Karpas-422 (cell line): ENCODE measurements at regions not wholly inside any gene's neighbourhood (a gene's known extent, or its start where the extent isn't known, plus 50 kb on each side); places are given as distances from the start of the nearest gene placed in this dataset.
"Not testable (repeated sequence)": the region's sequence is repeated elsewhere in the genome, so short reads cannot be mapped to it uniquely, and the experiment has no call there.

Experiments
- DNase-seq: peaks from one replicate; pipeline ENCODE4 v3.0.0-alpha.2; 2015
- H2AFZ ChIP-seq: fragments of 200-600 bp; sonication (generic); 2 replicates; pipeline ENCODE4 v1.6.1; 2014; ENCODE audit warnings: antibody characterized with exemption, low read length, mixed read lengths
- H3K27ac ChIP-seq: fragments of 200-600 bp; sonication (generic); 2 replicates; pipeline ENCODE4 v1.5.1; 2014; ENCODE audit warnings: mild to moderate bottlenecking, low read length, moderate library complexity
- H3K27me3 ChIP-seq: fragments of 200-600 bp; sonication (generic); 2 replicates; pipeline ENCODE4 v1.6.1; 2014; ENCODE audit warnings: low read length, mixed read lengths
- H3K36me3 ChIP-seq: fragments of 200-600 bp; sonication (generic); 2 replicates; pipeline ENCODE4 v1.6.1; 2014; ENCODE audit warnings: low read length, mixed read lengths; ENCODE audit not compliant: insufficient read depth
- H3K4me1 ChIP-seq: fragments of 200-600 bp; sonication (generic); 2 replicates; pipeline ENCODE4 v1.6.1; 2014; ENCODE audit warnings: mild to moderate bottlenecking, low read length, mixed read lengths
- H3K4me2 ChIP-seq: fragments of 200-600 bp; sonication (generic); 2 replicates; pipeline ENCODE4 v1.6.1; 2014; ENCODE audit warnings: low read length, low read depth, mild to moderate bottlenecking; ENCODE audit not compliant: poor library complexity, severe bottlenecking
- H3K4me3 ChIP-seq: fragments of 200-600 bp; sonication (generic); 2 replicates; pipeline ENCODE4 v1.5.1; 2014; ENCODE audit warnings: mild to moderate bottlenecking, antibody characterized with exemption, low read length, mixed read lengths
- H3K79me2 ChIP-seq: fragments of 200-600 bp; sonication (generic); 2 replicates; pipeline ENCODE4 v1.6.1; 2014; ENCODE audit warnings: mild to moderate bottlenecking, low read length, mixed read lengths
- H3K9ac ChIP-seq: fragments of 200-600 bp; sonication (generic); 2 replicates; pipeline ENCODE4 v1.6.0; 2014; ENCODE audit warnings: low read length
- H3K9me2 ChIP-seq: fragments of 200-600 bp; sonication (generic), shearing (Covaris generic); replicated peaks from 2 replicates; pipeline ENCODE4 v1.6.0; 2014; ENCODE audit warnings: mild to moderate bottlenecking, low read length, moderate library complexity; ENCODE audit not compliant: insufficient read depth
- H3K9me3 ChIP-seq: fragments of 300-700, 200-600 bp; sonication (generic); 2 replicates; pipeline ENCODE4 v1.6.1; 2014; ENCODE audit warnings: low read length, mixed read lengths
- H4K20me1 ChIP-seq: fragments of 200-600 bp; sonication (generic); 2 replicates; pipeline ENCODE4 v1.6.1; 2014; ENCODE audit warnings: mild to moderate bottlenecking, antibody characterized with exemption, low read length, low read depth; ENCODE audit not compliant: insufficient read depth

DNA sequence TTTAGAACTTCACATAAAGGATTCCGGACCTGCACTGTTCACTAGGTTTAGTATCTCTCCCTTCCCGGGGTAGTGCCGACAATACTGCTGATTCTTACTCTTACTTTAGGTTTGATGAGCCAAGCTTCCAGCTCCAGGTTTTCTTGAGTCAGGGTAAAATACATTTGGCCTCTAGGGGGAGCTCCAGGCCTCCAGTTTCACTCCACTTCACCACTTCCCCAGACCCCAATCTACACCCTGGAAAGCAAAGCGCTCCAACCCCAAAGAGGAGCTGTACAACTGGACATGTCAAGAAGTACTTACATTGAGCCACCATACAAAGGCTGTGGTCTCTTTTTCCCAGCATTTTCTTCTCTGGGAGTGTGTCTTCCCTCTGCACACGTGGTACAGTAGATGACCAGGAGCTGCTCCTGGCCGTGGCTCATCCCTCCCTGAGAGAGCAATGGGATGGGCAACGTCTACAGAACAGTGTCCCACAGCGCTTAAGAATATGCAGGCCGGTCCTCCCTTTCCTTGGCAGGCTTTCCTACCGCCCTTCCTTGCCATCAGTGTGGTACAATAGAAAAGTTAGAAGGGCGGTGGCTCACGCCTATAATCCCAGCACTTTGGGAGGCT is 93.9 kb upstream of the CCDC80 start:
- no peaks in the 10 kb centered on the region for H3K4me1 ChIP-seq
- no peaks in the 10 kb centered on the region for H3K9me2 ChIP-seq
- H2AFZ ChIP-seq: no peak overlapping the region
- no peaks in the 10 kb centered on the region for H4K20me1 ChIP-seq
- no peak overlapping the region for H3K9ac ChIP-seq
- H3K4me2 ChIP-seq: no peak overlapping the region
- no peaks in the 10 kb centered on the region for H3K9me3 ChIP-seq
- no peak overlapping the region for H3K27ac ChIP-seq
- DNase-seq: peak; percentile 93
- no peaks in the 10 kb centered on the region for H3K79me2 ChIP-seq
- H3K4me3 ChIP-seq: no peak overlapping the region
- no peaks in the 10 kb centered on the region for H3K27me3 ChIP-seq
- H3K36me3 ChIP-seq: no peaks in the 10 kb centered on the region

DNA sequence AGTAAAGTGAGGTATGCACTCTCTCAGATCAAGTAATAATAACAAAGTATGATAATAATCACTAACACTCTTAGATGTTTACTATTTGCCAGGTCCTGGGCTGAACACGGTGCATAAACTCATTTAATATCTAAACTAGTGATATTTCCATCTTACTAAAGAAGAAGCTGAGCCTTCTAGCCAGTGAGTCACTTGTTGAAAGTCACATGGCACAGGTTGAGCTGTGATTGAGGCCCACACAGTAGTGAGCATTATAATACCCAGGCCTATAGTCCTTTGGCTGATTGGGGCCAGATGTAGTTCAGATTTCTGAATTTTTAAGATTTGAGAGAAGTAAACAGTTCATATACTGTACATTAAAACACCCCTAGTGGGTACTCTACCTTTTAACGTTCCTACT is 93.2 kb upstream of the CCDC80 start:
- Histone ChIP-seq H3K27ac (no peak overlapping the region), H3K9me2 (no peaks in the 10 kb centered on the region), H3K9me3 (no peaks in the 10 kb centered on the region), H3K27me3 (no peaks in the 10 kb centered on the region), H3K4me1 (no peaks in the 10 kb centered on the region), H3K79me2 (no peaks in the 10 kb centered on the region), H3K4me3 (no peak overlapping the region), H4K20me1 (no peaks in the 10 kb centered on the region), H2AFZ (no peak overlapping the region), H3K9ac (no peak overlapping the region), H3K4me2 (no peak overlapping the region), H3K36me3 (no peaks in the 10 kb centered on the region)
- DNase-seq: no peak

DNA sequence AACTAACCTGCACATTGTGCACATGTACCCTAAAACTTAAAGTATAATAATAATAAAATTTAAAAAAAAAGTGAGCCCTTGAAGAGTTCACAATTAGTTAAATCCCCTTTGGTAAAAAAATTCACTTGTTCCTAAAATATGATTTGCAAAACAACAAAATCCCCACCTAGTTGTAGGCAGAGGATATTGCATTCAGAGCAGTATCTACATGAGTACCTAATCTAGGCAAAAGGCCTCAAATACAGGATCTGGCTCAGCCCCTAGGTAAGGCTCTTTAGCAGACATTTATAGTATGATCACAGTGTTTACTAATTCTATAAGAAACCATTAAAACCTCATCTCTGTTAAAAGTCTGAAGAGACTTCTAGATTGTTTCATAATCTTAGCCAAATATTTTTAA is 89.3 kb upstream of the CCDC80 start:
- Histone ChIP-seq H2AFZ (no peak overlapping the region), H3K9ac (no peak overlapping the region), H3K4me2 (no peak overlapping the region), H3K36me3 (no peaks in the 10 kb centered on the region), H3K4me3 (no peak overlapping the region), H4K20me1 (no peaks in the 10 kb centered on the region), H3K9me2 (no peaks in the 10 kb centered on the region), H3K9me3 (no peaks in the 10 kb centered on the region), H3K27ac (no peak overlapping the region), H3K79me2 (no peaks in the 10 kb centered on the region), H3K4me1 (no peaks in the 10 kb centered on the region), H3K27me3 (no peaks in the 10 kb centered on the region)
- DNase-seq: no peak

DNA sequence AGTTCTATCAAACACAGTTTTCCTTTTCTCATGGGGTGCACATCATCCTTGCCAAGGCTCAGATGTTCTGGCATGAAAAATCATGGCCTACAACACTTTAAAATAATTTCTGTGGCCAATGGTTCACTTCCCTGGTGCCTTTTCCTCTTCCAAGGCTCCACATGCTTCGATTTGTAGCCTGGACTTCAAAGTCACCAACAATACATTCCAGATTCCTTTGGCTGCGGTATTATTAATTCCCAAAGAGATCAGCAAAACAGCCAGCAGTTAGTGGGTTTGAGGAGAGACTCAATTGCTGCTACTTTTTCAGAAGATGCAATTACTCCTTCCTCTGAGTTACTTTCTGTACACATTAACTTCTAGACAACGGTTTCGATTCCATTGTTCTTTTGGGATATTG is 80.3 kb upstream of the CCDC80 start:
- Histone ChIP-seq H3K4me3 (no peak overlapping the region), H3K9ac (no peak overlapping the region), H3K4me1 (no peaks in the 10 kb centered on the region), H3K9me2 (no peaks in the 10 kb centered on the region), H2AFZ (no peak overlapping the region), H3K36me3 (no peaks in the 10 kb centered on the region), H3K4me2 (no peak overlapping the region), H4K20me1 (no peaks in the 10 kb centered on the region), H3K27me3 (no peaks in the 10 kb centered on the region), H3K27ac (no peak overlapping the region), H3K79me2 (no peaks in the 10 kb centered on the region), H3K9me3 (no peaks in the 10 kb centered on the region)
- DNase-seq: no peak

DNA sequence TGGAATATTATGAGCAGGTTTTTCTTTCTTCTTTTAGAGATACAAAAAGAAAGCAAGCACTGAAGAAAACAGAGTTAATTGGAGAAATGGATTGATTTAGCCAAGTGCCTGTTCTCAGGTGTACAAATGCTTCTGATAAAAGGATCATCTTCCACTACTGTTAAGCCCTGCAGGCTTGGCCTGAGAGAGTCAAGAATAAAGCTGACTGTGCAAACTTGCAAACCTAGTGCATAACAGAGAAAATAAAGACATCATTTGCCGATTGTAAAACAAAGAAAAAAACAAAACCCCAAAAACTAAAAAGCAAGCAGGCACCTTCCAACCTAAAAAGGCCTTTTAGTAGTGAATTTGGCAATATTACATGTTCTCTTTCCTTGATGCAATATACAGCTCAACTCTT is 78.0 kb upstream of the CCDC80 start:
- H2AFZ ChIP-seq: no peak overlapping the region
- H3K27ac ChIP-seq: no peak overlapping the region
- no peaks in the 10 kb centered on the region for H3K9me2 ChIP-seq
- H3K4me3 ChIP-seq: no peak overlapping the region
- no peaks in the 10 kb centered on the region for H3K4me1 ChIP-seq
- H3K27me3 ChIP-seq: no peaks in the 10 kb centered on the region
- DNase-seq: no peak
- no peaks in the 10 kb centered on the region for H3K36me3 ChIP-seq
- H3K9me3 ChIP-seq: no peaks in the 10 kb centered on the region
- H3K4me2 ChIP-seq: no peak overlapping the region
- no peak overlapping the region for H3K9ac ChIP-seq
- no peaks in the 10 kb centered on the region for H3K79me2 ChIP-seq
- no peaks in the 10 kb centered on the region for H4K20me1 ChIP-seq

DNA sequence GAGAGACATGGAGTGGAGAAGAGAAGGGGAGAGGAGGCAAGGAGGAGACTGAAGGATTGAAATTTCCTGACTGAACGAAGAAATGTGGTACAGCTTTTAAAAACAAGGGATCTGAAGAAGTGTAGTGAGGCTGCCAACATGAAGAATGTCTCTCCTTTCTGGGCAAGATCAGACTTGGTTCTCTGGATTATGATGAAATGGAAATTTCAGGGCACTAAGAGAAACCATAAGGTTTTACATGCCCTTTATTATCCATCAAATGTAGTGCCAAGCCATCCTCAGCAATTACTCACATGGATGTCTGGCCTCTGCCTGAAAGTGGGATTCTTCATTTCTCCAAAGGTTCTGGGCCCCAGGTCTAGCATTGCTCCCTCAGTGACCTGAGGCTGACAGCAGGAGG is 77.6 kb upstream of the CCDC80 start:
- H3K4me1 ChIP-seq: no peaks in the 10 kb centered on the region
- H3K27ac ChIP-seq: no peak overlapping the region
- H3K9me3 ChIP-seq: no peaks in the 10 kb centered on the region
- no peaks in the 10 kb centered on the region for H3K79me2 ChIP-seq
- no peaks in the 10 kb centered on the region for H4K20me1 ChIP-seq
- H3K36me3 ChIP-seq: no peaks in the 10 kb centered on the region
- DNase-seq: no peak
- no peak overlapping the region for H3K4me3 ChIP-seq
- H3K27me3 ChIP-seq: no peaks in the 10 kb centered on the region
- H3K4me2 ChIP-seq: no peak overlapping the region
- H3K9me2 ChIP-seq: no peaks in the 10 kb centered on the region
- H3K9ac ChIP-seq: no peak overlapping the region
- H2AFZ ChIP-seq: no peak overlapping the region

DNA sequence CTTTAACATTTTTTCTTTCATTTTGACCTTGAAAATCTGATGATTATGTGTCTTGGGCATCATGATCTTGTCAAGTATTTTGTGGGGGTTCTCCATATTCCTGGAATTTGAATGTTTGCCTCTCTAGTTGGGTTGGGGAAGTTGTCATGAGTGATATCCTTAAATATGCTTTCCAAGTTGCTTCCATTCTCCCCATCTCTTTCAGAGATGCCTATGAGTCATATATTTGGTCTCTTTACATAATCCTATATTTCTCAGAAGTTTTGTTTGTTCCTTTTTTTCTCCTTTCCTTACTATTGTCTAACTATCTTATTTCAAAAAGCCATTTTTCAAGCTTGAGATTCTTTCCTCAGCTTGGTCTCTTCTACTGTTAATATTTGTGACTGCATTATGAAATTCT is 69.0 kb upstream of the CCDC80 start:
- H3K9ac ChIP-seq: no peak overlapping the region
- H3K4me3 ChIP-seq: no peak overlapping the region
- no peaks in the 10 kb centered on the region for H3K4me1 ChIP-seq
- no peaks in the 10 kb centered on the region for H3K9me3 ChIP-seq
- H3K9me2 ChIP-seq: no peaks in the 10 kb centered on the region
- no peak overlapping the region for H3K4me2 ChIP-seq
- no peaks in the 10 kb centered on the region for H3K79me2 ChIP-seq
- no peak overlapping the region for H2AFZ ChIP-seq
- no peaks in the 10 kb centered on the region for H3K27me3 ChIP-seq
- H4K20me1 ChIP-seq: no peaks in the 10 kb centered on the region
- DNase-seq: no peak
- H3K36me3 ChIP-seq: no peaks in the 10 kb centered on the region
- no peak overlapping the region for H3K27ac ChIP-seq

DNA sequence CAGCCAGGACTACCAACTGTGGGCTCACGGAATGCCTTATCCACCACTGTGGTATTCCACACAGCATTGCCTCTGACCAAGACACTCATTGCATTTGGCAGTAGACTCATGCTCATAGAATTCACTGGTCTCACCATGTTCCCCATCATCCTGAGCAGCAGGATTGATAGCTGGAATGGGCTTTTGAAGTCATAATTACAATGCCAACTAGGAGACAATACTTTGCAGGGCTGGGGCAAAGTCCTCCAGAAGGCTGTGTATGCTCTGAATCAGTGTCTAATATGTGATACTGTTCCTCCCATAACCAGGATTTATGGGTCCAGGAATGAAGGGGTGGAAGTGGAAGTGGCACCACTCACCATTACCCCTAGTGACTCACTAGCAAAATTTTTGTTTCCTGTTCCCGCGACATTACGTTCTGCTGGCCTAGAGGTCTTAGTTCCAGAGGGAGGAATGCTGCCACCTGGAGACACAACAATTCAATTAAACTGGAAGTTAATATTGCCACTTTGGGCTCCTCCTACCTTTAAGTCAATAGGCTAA is 58.6 kb upstream of the CCDC80 start:
- no peak overlapping the region for H3K4me2 ChIP-seq
- H3K4me3 ChIP-seq: no peak overlapping the region
- H3K27me3 ChIP-seq: no peaks in the 10 kb centered on the region
- H3K36me3 ChIP-seq: no peaks in the 10 kb centered on the region
- DNase-seq: no peak
- H4K20me1 ChIP-seq: no peaks in the 10 kb centered on the region
- H2AFZ ChIP-seq: no peak overlapping the region
- no peak overlapping the region for H3K27ac ChIP-seq
- no peak overlapping the region for H3K9ac ChIP-seq
- no peaks in the 10 kb centered on the region for H3K9me2 ChIP-seq
- H3K79me2 ChIP-seq: no peaks in the 10 kb centered on the region
- H3K4me1 ChIP-seq: no peaks in the 10 kb centered on the region
- H3K9me3 ChIP-seq: no peaks in the 10 kb centered on the region

DNA sequence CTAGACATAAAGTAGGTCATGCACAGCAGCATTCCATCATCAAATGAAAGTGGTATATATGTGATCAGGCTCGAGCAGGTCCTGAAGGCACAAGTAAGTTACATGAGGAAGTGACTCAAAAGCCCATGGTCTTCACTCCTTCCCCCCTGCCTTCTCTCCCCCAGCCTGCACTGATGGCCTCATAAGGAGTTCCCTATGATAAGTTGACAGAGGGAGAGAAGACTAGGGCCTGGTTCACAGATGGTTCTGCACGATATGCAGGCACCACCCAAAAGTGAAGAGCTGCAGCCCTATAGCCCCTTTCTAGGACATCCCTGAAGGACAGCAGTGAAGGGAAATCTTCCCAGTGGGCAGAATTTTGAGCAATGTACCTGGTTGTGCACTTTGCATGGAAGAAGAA is 57.5 kb upstream of the CCDC80 start:
- H3K4me3 ChIP-seq: not testable (repeated sequence)

More for the DNA sequence above, 57.5 kb upstream of the CCDC80 start:
- H3K9ac ChIP-seq, H3K27ac ChIP-seq, H3K27me3 ChIP-seq, H3K4me1 ChIP-seq, H3K79me2 ChIP-seq, H3K36me3 ChIP-seq, H3K9me3 ChIP-seq, H2AFZ ChIP-seq, H3K4me2 ChIP-seq, H3K9me2 ChIP-seq, H4K20me1 ChIP-seq, DNase-seq: not testable (repeated sequence)
